Thyroid gland (tissue), 4 donors: ENCODE measurements at regions not wholly inside any gene's neighbourhood (a gene's known extent, or its start where the extent isn't known, plus 50 kb on each side); places are given as distances from the start of the nearest gene placed in this dataset.

ENCODE experiments used
- DNase-seq, 2 donors: peaks; one replicate each; pipeline ENCODE4 v3.0.0-alpha.2; 2019
- H3K27ac ChIP-seq, 3 donors: fragments of 200-600 bp; sonication (generic); 1 replicate in 2 of 3; 2 replicates in 1 of 3; pipeline ENCODE4 v1.5.1; 2016 to 2019; ENCODE audit warnings: mild to moderate bottlenecking in 1 of 3, moderate library complexity in 1 of 3
- H3K27me3 ChIP-seq: fragments of 200-600 bp; sonication (generic); one replicate; pipeline ENCODE4 v1.5.1; 2019
- H3K36me3 ChIP-seq, 2 donors: fragments of 200-600 bp; sonication (generic); one replicate each; pipeline ENCODE4 v1.5.1; 2016 to 2019
- H3K4me1 ChIP-seq, 2 donors: fragments of 200-600 bp; sonication (generic); one replicate each; pipeline ENCODE4 v1.5.1; 2017 to 2019
- H3K4me3 ChIP-seq, 3 donors: fragments of 200-600 bp; sonication (generic); replicated peaks in 1 of 3; 1 replicate in 2 of 3; 2 replicates in 1 of 3; pipeline ENCODE4 v1.5.1; 2016; ENCODE audit warnings: mild to moderate bottlenecking in 1 of 3
- H3K9me3 ChIP-seq: fragments of 200-600 bp; sonication (generic); one replicate; pipeline ENCODE4 v1.5.1; 2017
- CTCF ChIP-seq, 6 experiments: fragments of 200-600 bp in 3 of 6; fragments of 450-650 bp in 3 of 6; sonication (generic) in 3 of 6; IDR thresholded peaks; one replicate each; pipeline ENCODE4 v1.5.1; 2016 to 2019; ENCODE audit warnings: antibody characterized with exemption in 6 of 6, mild to moderate bottlenecking in 2 of 6, inconsistent platforms in 1 of 6, moderate library complexity in 1 of 6
- POLR2A ChIP-seq, 2 donors: fragments of 450-650 bp; IDR thresholded peaks; one replicate each; pipeline ENCODE4 v1.6.1; 2017; ENCODE audit warnings: antibody characterized with exemption in 2 of 2, mild to moderate bottlenecking in 2 of 2, moderate library complexity in 1 of 2
- WGBS, 2 donors: methylation state at CpG; one replicate each; pipeline ENCODE4 v1.1.5; 2017; 5-methylcytosine and 5-hydroxymethylcytosine counted together
- intact Hi-C: fragments of 100-400 bp; cut with DNase I; formaldehyde crosslinking; loops from one replicate; pipeline ENCODE4 v1.15.1; 2023

DNA sequence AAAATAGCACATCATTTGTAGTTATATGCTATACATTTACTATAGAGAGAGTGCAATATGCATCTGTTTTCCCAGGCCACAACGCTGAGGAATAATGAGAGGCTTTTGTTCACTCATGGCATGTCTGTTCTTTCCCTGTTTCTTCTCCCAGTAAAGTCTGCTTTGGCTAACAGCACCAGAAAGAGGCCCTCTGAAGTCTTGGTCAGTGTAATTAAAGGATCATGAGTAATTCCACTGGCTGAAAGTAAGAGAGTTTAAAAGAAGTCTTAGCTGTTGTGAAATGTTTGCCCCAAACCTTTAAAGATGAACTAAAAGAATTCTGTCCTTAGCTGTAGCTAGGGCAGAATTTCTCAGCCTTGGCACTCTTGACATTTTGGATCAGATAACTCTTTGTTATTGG is 228.8 kb downstream of the TLE4 start:
- no peak for DNase-seq
- Histone ChIP-seq H3K27ac (no peak overlapping the region), H3K27me3 (no peaks in the 10 kb centered on the region), H3K36me3 (no peaks in the 10 kb centered on the region), H3K4me1 (peaks cover 16 to 18% of the 10 kb centered on the region in 2 donors), H3K4me3 (no peak overlapping the region), H3K9me3 (no peaks in the 10 kb centered on the region)
- intact Hi-C loops, result no loop called here
- 45 to 58% methylated on average over 1 of the region's 1 CpG for whole genome bisulfite sequencing, 2 donors
- TF ChIP-seq CTCF (IDR thresholded peaks at IDR 0.05) (no peak), POLR2A (IDR thresholded peaks at IDR 0.05) (no peak)

DNA sequence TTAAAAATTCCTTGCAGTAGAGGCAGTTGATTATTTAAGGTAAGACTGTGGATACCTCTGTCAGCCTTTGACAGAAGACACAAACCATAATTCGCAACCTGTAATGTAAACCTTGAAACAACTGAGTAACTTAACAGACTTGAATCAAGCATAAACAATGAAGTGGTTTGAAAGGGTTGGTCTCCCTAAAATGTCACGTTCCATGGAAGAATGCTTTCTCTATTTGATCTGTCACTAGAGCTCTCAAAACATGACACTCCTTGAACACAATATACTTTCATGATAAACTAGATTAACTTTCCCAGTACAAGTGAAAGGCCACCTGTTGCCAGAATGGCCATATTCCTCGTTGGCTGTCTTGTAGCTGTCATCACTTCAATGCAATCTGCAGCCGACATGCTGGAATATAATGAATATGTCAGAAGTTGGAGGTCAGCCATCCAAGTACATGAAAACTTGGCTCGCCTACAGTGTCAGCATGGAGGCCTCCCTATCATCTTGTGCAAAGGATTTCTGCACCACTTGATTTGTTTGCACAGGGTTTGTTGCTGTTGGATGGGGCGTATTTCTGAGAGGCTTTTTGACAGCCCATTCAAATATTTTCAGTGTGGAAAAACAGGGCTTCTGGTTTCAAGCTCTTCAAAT is 228.0 kb downstream of the TLE4 start:
- Histone ChIP-seq H3K4me1 (peaks cover 16 to 18% of the 10 kb centered on the region in 2 donors), H3K36me3 (no peaks in the 10 kb centered on the region), H3K27ac (no peak overlapping the region), H3K4me3 (no peak overlapping the region), H3K9me3 (no peaks in the 10 kb centered on the region), H3K27me3 (no peaks in the 10 kb centered on the region)
- intact Hi-C loops, result no loop called here
- peak; percentile 69 to 71 for DNase-seq
- TF ChIP-seq CTCF (IDR thresholded peaks at IDR 0.05) (no peak), POLR2A (IDR thresholded peaks at IDR 0.05) (no peak)
- WGBS, 2 donors, result 23 to 34% methylated on average over 6 of the region's 6 CpGs

GRCh38 chr9:79798450-79798849 is 226.7 kb downstream of the TLE4 start:
- Histone ChIP-seq H3K27me3 (no peaks in the 10 kb centered on the region), H3K36me3 (no peaks in the 10 kb centered on the region), H3K9me3 (no peaks in the 10 kb centered on the region), H3K4me3 (no peak overlapping the region), H3K27ac (no peak overlapping the region), H3K4me1 (peaks cover 16 to 18% of the 10 kb centered on the region in 2 donors)
- TF ChIP-seq POLR2A (IDR thresholded peaks at IDR 0.05) (no peak), CTCF (IDR thresholded peaks at IDR 0.05) (no peak)
- WGBS, 2 donors, result 87 to 94% methylated on average over 3 of the region's 3 CpGs
- intact Hi-C loops, result no loop called here
- no peak for DNase-seq

GRCh38 chr9:79796411-79796810 is 224.6 kb downstream of the TLE4 start:
- Histone ChIP-seq H3K9me3 (no peaks in the 10 kb centered on the region), H3K27me3 (no peaks in the 10 kb centered on the region), H3K27ac (no peak overlapping the region), H3K36me3 (no peaks in the 10 kb centered on the region), H3K4me1 (peaks cover 16 to 18% of the 10 kb centered on the region in 2 donors), H3K4me3 (no peak overlapping the region)
- TF ChIP-seq POLR2A (IDR thresholded peaks at IDR 0.05), result no peak
- TF ChIP-seq CTCF (IDR thresholded peaks at IDR 0.05), result no peak
- 90 to 95% methylated on average over 3 of the region's 3 CpGs for WGBS, 2 donors
- intact Hi-C loops, result no loop called here
- no peak for DNase-seq

GRCh38 chr9:79788662-79789061 is 216.9 kb downstream of the TLE4 start:
- Histone ChIP-seq H3K36me3 (no peaks in the 10 kb centered on the region), H3K27ac (no peak overlapping the region), H3K4me3 (no peak overlapping the region), H3K27me3 (no peaks in the 10 kb centered on the region), H3K9me3 (no peaks in the 10 kb centered on the region), H3K4me1 (no peaks in the 10 kb centered on the region)
- WGBS, 2 donors, result 91 to 98% methylated on average over 1 of the region's 1 CpG
- no peak for TF ChIP-seq POLR2A (IDR thresholded peaks at IDR 0.05)
- TF ChIP-seq CTCF (IDR thresholded peaks at IDR 0.05), result no peak
- no peak for DNase-seq
- intact Hi-C loops, result no loop called here
